Panc1 (cell line): ENCODE measurements at regions not wholly inside any gene's neighbourhood (a gene's known extent, or its start where the extent isn't known, plus 50 kb on each side); places are given as distances from the start of the nearest gene placed in this dataset.

Experiments
- ATAC-seq: fragments of 200-7000 bp; cut with Tn5 transposase; 2 replicates; pipeline ENCODE4 v1.9.1; 2020; ENCODE audit warnings: mild to moderate bottlenecking, moderate library complexity
- BruUV-seq: library from RNA; stranded (reverse); fragments of 400-500 nt; replicated peaks from 2 replicates; lab custom pipeline; 2021; lab: Mats Ljungman, UMichigan
- CTCF ChIA-PET: fragments of 300-600 bp; sonication (Branson Sonifier 250); formaldehyde crosslinking; loops from one replicate; lab custom pipeline; 2022; ENCODE audit warnings: antibody characterized with exemption; lab: Charles Lee
- POLR2A ChIA-PET: fragments of 300-600 bp; sonication (Branson Sonifier 250); formaldehyde crosslinking; loops from one replicate; lab custom pipeline; 2022; ENCODE audit warnings: antibody characterized with exemption; lab: Charles Lee
- DNase-seq: peaks from one replicate; pipeline ENCODE4 v3.0.0-alpha.2; 2010; ENCODE audit warnings: low read depth, low spot score
- H3K27ac ChIP-seq: 2 replicates; pipeline ENCODE4 v1.5.1; 2011; ENCODE audit warnings: mild to moderate bottlenecking, low read length, inconsistent platforms
- H3K27me3 ChIP-seq: fragments of 200-500 bp; sonication (Bioruptor generic); 2 replicates; pipeline ENCODE4 v1.6.0; 2014; ENCODE audit warnings: low read length, inconsistent platforms; ENCODE audit not compliant: control insufficient read depth, insufficient read depth
- H3K36me3 ChIP-seq: fragments of 200-500 bp; sonication (Bioruptor generic); 2 replicates; pipeline ENCODE4 v1.5.1; 2014; ENCODE audit warnings: inconsistent platforms, mild to moderate bottlenecking, low read length, moderate library complexity; ENCODE audit not compliant: control insufficient read depth, insufficient read depth
- H3K4me1 ChIP-seq: 2 replicates; pipeline ENCODE4 v1.5.1; 2011; ENCODE audit warnings: inconsistent platforms, mild to moderate bottlenecking, low read length, moderate library complexity; ENCODE audit not compliant: control insufficient read depth, insufficient read depth
- H3K4me3 ChIP-seq, 2 experiments: 2 replicates each; pipeline ENCODE4 v1.5.1; 2011 to 2012; ENCODE audit warnings: low read depth in 2 of 2, low read length in 2 of 2, mild to moderate bottlenecking in 2 of 2, inconsistent platforms in 1 of 2, moderate library complexity in 1 of 2
- H3K9me3 ChIP-seq: fragments of 200-500 bp; sonication (Bioruptor generic); 2 replicates; pipeline ENCODE4 v1.5.1; 2014; ENCODE audit warnings: low read depth, mild to moderate bottlenecking, inconsistent platforms, low read length, moderate library complexity; ENCODE audit not compliant: control insufficient read depth, insufficient read depth
- POLR2AphosphoS5 ChIP-seq: IDR thresholded peaks from 2 replicates; pipeline ENCODE4 v1.6.1; 2012; ENCODE audit warnings: mild to moderate bottlenecking, low read depth, low read length, moderate library complexity
- SIN3A ChIP-seq: IDR thresholded peaks from 2 replicates; pipeline ENCODE4 v1.6.1; 2012; ENCODE audit warnings: low read depth, mild to moderate bottlenecking, low read length, moderate library complexity, borderline replicate concordance; ENCODE audit not compliant: insufficient read depth
- TCF7L2 ChIP-seq: IDR thresholded peaks from 2 replicates; pipeline ENCODE4 v1.6.1; 2011; ENCODE audit warnings: mild to moderate bottlenecking, low read depth, low read length, inconsistent platforms
- in situ Hi-C: cut with HindIII; loops from 2 replicates; pipeline ENCODE4 v1.10.0; 2016; ENCODE audit warnings: low sequenced_read_pairs, low pct_unique_long_range_greater_than_20kb
- intact Hi-C: fragments of 100-400 bp; cut with micrococcal nuclease; formaldehyde crosslinking; loops from one replicate; pipeline ENCODE4 v1.10.0; 2022; ENCODE audit not compliant: unreplicated experiment
- TF ChIP-seq, protein P1 (sequence below): fragments of 450-650 bp; IDR thresholded peaks from 2 replicates; pipeline ENCODE4 v1.5.1; 2017; ENCODE audit warnings: mild to moderate bottlenecking
- TF ChIP-seq, protein P2 (sequence below), 2 experiments: IDR thresholded peaks; 2 replicates each; pipeline ENCODE4 v1.6.1; 2011 to 2012; ENCODE audit warnings: low read depth in 2 of 2, control low read depth in 1 of 2, low read length in 1 of 2, mild to moderate bottlenecking in 1 of 2, moderate library complexity in 1 of 2; ENCODE audit not compliant: insufficient read depth in 1 of 2

DNA sequence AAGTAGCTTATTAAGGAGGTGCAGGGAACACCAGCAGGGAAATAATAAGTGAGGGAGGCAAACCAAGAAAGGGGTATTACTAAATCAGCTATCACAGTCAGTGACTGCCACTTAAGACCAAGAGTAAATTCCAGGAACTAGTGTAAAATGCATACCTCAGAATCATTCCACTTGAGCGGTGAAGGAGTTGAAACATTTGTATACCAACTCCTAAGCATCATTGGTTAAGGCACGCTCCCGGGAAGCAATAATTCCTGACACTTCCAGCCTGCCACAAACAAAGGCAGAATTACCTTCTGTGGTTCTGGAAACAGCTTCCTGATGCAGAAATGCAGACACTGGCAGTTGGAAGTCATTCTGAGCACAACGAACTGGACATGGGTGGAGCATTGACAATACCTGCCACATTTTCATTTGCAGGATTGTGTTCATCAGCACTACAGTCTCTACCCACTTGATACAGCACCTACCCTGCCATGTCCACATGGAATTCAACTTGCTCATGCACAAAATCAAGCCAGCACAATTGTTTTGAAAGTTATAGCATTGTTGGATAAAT, 82.1 kb downstream of the PPP1R2C start:
- Histone ChIP-seq H3K27ac (no peak overlapping the region), H3K27me3 (no peaks in the 10 kb centered on the region), H3K36me3 (no peaks in the 10 kb centered on the region), H3K4me1 (no peaks in the 10 kb centered on the region), H3K9me3 (no peaks in the 10 kb centered on the region), H3K4me3 (no peak overlapping the region)
- BruUV-seq, result no TSS peak
- ChIA-PET POLR2A (no interaction called here), CTCF (no interaction called here)
- TF ChIP-seq POLR2AphosphoS5, result no peak
- TF ChIP-seq, protein P1, sequence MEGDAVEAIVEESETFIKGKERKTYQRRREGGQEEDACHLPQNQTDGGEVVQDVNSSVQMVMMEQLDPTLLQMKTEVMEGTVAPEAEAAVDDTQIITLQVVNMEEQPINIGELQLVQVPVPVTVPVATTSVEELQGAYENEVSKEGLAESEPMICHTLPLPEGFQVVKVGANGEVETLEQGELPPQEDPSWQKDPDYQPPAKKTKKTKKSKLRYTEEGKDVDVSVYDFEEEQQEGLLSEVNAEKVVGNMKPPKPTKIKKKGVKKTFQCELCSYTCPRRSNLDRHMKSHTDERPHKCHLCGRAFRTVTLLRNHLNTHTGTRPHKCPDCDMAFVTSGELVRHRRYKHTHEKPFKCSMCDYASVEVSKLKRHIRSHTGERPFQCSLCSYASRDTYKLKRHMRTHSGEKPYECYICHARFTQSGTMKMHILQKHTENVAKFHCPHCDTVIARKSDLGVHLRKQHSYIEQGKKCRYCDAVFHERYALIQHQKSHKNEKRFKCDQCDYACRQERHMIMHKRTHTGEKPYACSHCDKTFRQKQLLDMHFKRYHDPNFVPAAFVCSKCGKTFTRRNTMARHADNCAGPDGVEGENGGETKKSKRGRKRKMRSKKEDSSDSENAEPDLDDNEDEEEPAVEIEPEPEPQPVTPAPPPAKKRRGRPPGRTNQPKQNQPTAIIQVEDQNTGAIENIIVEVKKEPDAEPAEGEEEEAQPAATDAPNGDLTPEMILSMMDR, result no peak
- TF ChIP-seq, protein P2, sequence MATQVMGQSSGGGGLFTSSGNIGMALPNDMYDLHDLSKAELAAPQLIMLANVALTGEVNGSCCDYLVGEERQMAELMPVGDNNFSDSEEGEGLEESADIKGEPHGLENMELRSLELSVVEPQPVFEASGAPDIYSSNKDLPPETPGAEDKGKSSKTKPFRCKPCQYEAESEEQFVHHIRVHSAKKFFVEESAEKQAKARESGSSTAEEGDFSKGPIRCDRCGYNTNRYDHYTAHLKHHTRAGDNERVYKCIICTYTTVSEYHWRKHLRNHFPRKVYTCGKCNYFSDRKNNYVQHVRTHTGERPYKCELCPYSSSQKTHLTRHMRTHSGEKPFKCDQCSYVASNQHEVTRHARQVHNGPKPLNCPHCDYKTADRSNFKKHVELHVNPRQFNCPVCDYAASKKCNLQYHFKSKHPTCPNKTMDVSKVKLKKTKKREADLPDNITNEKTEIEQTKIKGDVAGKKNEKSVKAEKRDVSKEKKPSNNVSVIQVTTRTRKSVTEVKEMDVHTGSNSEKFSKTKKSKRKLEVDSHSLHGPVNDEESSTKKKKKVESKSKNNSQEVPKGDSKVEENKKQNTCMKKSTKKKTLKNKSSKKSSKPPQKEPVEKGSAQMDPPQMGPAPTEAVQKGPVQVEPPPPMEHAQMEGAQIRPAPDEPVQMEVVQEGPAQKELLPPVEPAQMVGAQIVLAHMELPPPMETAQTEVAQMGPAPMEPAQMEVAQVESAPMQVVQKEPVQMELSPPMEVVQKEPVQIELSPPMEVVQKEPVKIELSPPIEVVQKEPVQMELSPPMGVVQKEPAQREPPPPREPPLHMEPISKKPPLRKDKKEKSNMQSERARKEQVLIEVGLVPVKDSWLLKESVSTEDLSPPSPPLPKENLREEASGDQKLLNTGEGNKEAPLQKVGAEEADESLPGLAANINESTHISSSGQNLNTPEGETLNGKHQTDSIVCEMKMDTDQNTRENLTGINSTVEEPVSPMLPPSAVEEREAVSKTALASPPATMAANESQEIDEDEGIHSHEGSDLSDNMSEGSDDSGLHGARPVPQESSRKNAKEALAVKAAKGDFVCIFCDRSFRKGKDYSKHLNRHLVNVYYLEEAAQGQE (IDR thresholded peaks at IDR 0.05; ENCODE audit: insufficient read depth in 1 of 2, low read depth in 2 of 2, low read length in 1 of 2), result no peak
- TF ChIP-seq SIN3A, result no peak
- no peak for TF ChIP-seq TCF7L2
- in situ Hi-C loops (no loop called here), intact Hi-C loops (no loop called here)
- DNase-seq (no peak), ATAC-seq (no peak)

DNA sequence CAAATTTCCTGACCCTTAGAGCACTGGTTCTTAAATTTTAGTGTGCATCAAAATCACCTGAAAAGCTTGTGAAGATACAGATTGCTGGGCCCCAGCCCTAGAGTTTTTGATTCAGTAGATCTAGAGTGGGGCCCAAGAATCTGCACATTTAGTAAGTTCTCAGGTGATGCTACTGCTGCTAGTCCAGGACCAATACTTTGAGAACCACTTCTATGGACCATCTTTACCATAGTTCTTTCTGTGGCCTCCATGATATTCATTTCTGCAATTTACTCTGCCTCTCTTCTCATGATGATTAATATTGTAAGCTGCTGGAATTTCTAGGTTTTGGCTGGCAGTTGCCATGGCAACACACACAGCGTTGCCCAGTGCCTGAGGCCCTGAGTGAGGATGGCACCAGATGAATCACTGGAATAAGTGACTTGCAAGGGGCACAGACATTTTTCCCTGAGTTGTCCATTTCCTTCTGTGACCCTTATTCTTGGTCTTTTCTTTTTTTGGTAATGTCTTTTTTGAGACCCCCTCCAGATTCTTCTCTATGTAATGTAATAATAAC, 83.6 kb downstream of the PPP1R2C start:
- in situ Hi-C loops (no loop called here), intact Hi-C loops (no loop called here)
- Histone ChIP-seq H3K27ac (no peak overlapping the region), H3K4me3 (no peak overlapping the region), H3K27me3 (no peaks in the 10 kb centered on the region), H3K9me3 (no peaks in the 10 kb centered on the region), H3K36me3 (no peaks in the 10 kb centered on the region), H3K4me1 (no peaks in the 10 kb centered on the region)
- TF ChIP-seq, protein P2 (IDR thresholded peaks at IDR 0.05; ENCODE audit: insufficient read depth in 1 of 2, low read depth in 2 of 2, low read length in 1 of 2), result no peak
- TF ChIP-seq POLR2AphosphoS5 (no peak), TCF7L2 (no peak), SIN3A (no peak)
- TF ChIP-seq, protein P1, result no peak
- no peak for DNase-seq
- ChIA-PET CTCF (no interaction called here), POLR2A (no interaction called here)
- BruUV-seq, result no TSS peak
- ATAC-seq, result no peak
